ENCODE measurements at regions not wholly inside any gene's neighbourhood (a gene's known extent, or its start where the extent isn't known, plus 50 kb on each side); places are given as distances from the start of the nearest gene placed in this dataset.

DNA sequence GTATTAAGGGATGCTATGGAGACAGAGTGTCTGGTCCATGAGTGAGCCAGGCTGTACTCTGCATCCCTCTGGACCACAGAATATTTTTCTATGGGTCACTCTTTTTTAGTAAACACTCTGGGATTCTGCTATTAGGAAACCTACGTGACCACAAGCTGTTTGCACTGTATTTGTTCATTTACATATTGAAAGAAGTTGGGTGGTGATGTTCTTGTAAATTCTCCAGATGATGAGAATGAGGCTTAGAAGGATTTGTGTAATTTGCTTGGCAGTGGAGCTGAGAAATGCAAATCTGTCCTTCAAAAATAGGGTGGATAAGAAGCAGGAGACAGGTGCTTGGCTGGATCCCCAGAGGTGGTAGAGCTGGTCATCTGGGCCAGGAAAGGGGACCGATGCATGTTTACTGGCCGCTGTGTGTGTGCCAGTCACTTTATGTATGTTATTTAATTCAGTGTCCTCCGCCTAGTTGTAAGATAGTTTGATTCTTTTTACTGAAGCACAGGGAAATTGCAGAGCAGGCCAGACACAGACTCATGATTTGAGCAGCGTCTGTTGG is 63.7 kb upstream of the HEPHL1 start:
- Histone ChIP-seq H3F3A (ENCODE audit: low read depth) (no peaks in the 10 kb centered on the region), H3K4me2 (no peak overlapping the region), H3K79me2 (ENCODE audit: low read depth) (no peaks in the 10 kb centered on the region), H3K9ac (no peak overlapping the region), H3K36me3 (no peaks in the 10 kb centered on the region), H2AFZ (replicated peaks) (peak overlapping the region; percentile 17), H3K4me1 (no peaks in the 10 kb centered on the region), H4K20me1 (ENCODE audit: low read depth) (no peaks in the 10 kb centered on the region), H3K9me3 (ENCODE audit: low read depth) (no peaks in the 10 kb centered on the region), H3K27me3 (no peaks in the 10 kb centered on the region), H3K27ac (no peak overlapping the region), H3K4me3 (no peak overlapping the region)
- Mint-ChIP-seq H3K4me3 (no peak overlapping the region), H3K27me3 (ENCODE audit: insufficient read depth, low read depth) (peaks cover 10% of the 10 kb centered on the region), H3K27ac (no peak overlapping the region), H3K9me3 (peaks cover 3% of the 10 kb centered on the region), H3K4me1 (no peaks in the 10 kb centered on the region), H3K36me3 (no peaks in the 10 kb centered on the region)
- DNase-seq (ENCODE audit: low spot score) = no peak
- TF ChIP-seq, protein P1, sequence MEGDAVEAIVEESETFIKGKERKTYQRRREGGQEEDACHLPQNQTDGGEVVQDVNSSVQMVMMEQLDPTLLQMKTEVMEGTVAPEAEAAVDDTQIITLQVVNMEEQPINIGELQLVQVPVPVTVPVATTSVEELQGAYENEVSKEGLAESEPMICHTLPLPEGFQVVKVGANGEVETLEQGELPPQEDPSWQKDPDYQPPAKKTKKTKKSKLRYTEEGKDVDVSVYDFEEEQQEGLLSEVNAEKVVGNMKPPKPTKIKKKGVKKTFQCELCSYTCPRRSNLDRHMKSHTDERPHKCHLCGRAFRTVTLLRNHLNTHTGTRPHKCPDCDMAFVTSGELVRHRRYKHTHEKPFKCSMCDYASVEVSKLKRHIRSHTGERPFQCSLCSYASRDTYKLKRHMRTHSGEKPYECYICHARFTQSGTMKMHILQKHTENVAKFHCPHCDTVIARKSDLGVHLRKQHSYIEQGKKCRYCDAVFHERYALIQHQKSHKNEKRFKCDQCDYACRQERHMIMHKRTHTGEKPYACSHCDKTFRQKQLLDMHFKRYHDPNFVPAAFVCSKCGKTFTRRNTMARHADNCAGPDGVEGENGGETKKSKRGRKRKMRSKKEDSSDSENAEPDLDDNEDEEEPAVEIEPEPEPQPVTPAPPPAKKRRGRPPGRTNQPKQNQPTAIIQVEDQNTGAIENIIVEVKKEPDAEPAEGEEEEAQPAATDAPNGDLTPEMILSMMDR (IDR thresholded peaks at IDR 0.05) = no peak
- TF ChIP-seq EZH2phosphoT487 (IDR thresholded peaks at IDR 0.05) = no peak
- no peak for TF ChIP-seq EZH2 (IDR thresholded peaks at IDR 0.05)

GRCh38 chr11:93958991-93959390 is 62.2 kb upstream of the HEPHL1 start:
- H3K4me3 Mint-ChIP-seq = no peak overlapping the region
- Histone ChIP-seq H3K79me2 (ENCODE audit: low read depth) (no peaks in the 10 kb centered on the region), H3K9ac (no peak overlapping the region), H3K27ac (no peak overlapping the region), H3K36me3 (no peaks in the 10 kb centered on the region), H2AFZ (replicated peaks) (no peak overlapping the region), H3K4me1 (no peaks in the 10 kb centered on the region), H3K9me3 (ENCODE audit: low read depth) (no peaks in the 10 kb centered on the region), H3K4me2 (no peak overlapping the region), H4K20me1 (ENCODE audit: low read depth) (no peaks in the 10 kb centered on the region), H3K4me3 (no peak overlapping the region), H3K27me3 (no peaks in the 10 kb centered on the region), H3F3A (ENCODE audit: low read depth) (no peaks in the 10 kb centered on the region)
- DNase-seq (ENCODE audit: low spot score) = no peak
- H3K27me3 Mint-ChIP-seq (ENCODE audit: insufficient read depth, low read depth) = peaks cover 8% of the 10 kb centered on the region
- H3K36me3 Mint-ChIP-seq = no peaks in the 10 kb centered on the region
- H3K4me1 Mint-ChIP-seq = no peaks in the 10 kb centered on the region
- no peak overlapping the region for H3K27ac Mint-ChIP-seq
- H3K9me3 Mint-ChIP-seq = peaks cover 3% of the 10 kb centered on the region
- TF ChIP-seq EZH2phosphoT487 (IDR thresholded peaks at IDR 0.05) (no peak), EZH2 (IDR thresholded peaks at IDR 0.05) (no peak)
- TF ChIP-seq, protein P1 (IDR thresholded peaks at IDR 0.05) = no peak

DNA sequence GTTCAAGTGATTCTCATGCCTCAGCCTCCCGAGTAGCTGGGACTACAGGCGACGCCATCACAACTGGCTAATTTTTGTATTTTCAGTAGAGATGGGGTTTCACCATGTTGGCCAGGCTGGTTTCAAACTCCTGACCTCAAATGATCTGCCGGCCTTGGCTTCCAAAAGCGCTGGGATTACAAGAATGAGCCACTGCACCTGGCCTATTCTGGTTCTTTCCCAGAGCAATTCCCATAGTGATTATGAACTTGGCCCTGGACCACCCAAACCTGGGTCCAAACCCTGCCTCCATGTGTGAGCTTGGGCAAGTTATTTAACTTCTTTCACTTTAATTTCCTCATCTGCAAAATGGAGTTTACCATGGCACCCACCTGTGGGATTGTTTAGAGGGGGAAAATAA is 61.5 kb upstream of the HEPHL1 start:
- no peak for DNase-seq (ENCODE audit: low spot score)

More for the DNA sequence above, 61.5 kb upstream of the HEPHL1 start:
- no peaks in the 10 kb centered on the region for H3K36me3 Mint-ChIP-seq
- no peaks in the 10 kb centered on the region for H3K4me1 Mint-ChIP-seq
- no peak overlapping the region for H3K4me3 Mint-ChIP-seq
- no peaks in the 10 kb centered on the region for H3K4me1 ChIP-seq
- H3K9ac ChIP-seq = no peak overlapping the region
- no peaks in the 10 kb centered on the region for H4K20me1 ChIP-seq (ENCODE audit: low read depth)
- no peaks in the 10 kb centered on the region for H3K9me3 ChIP-seq (ENCODE audit: low read depth)
- no peak overlapping the region for H2AFZ ChIP-seq (replicated peaks)
- no peaks in the 10 kb centered on the region for H3K27me3 ChIP-seq
- no peak overlapping the region for H3K4me2 ChIP-seq
- no peaks in the 10 kb centered on the region for H3K36me3 ChIP-seq
- H3F3A ChIP-seq (ENCODE audit: low read depth) = no peaks in the 10 kb centered on the region
- peaks cover 8% of the 10 kb centered on the region for H3K27me3 Mint-ChIP-seq (ENCODE audit: insufficient read depth, low read depth)
- H3K79me2 ChIP-seq (ENCODE audit: low read depth) = no peaks in the 10 kb centered on the region
- TF ChIP-seq, protein P1 (IDR thresholded peaks at IDR 0.05) = no peak
- no peak for TF ChIP-seq EZH2 (IDR thresholded peaks at IDR 0.05)
- no peak for TF ChIP-seq EZH2phosphoT487 (IDR thresholded peaks at IDR 0.05)
- H3K27ac Mint-ChIP-seq = no peak overlapping the region
- no peak overlapping the region for H3K4me3 ChIP-seq
- H3K27ac ChIP-seq = no peak overlapping the region
- H3K9me3 Mint-ChIP-seq = peaks cover 3% of the 10 kb centered on the region
